Suprapubic skin (tissue), 4 donors: ENCODE measurements at regions not wholly inside any gene's neighbourhood (a gene's known extent, or its start where the extent isn't known, plus 50 kb on each side); places are given as distances from the start of the nearest gene placed in this dataset.

Experiments used
- DNase-seq, 2 donors: peaks; one replicate each; pipeline ENCODE4 v3.0.0-alpha.2; 2019; ENCODE audit warnings: low spot score in 2 of 2
- H3K27ac ChIP-seq: fragments of 200-600 bp; sonication (generic); one replicate; pipeline ENCODE4 v1.5.1; 2019
- H3K27me3 ChIP-seq: fragments of 200-600 bp; sonication (generic); one replicate; pipeline ENCODE4 v1.5.1; 2019
- H3K36me3 ChIP-seq: fragments of 200-600 bp; sonication (generic); one replicate; pipeline ENCODE4 v1.5.1; 2019
- H3K4me1 ChIP-seq: fragments of 200-600 bp; sonication (generic); one replicate; pipeline ENCODE4 v1.5.1; 2019
- H3K4me3 ChIP-seq: fragments of 200-600 bp; sonication (generic); one replicate; pipeline ENCODE4 v1.5.1; 2019; ENCODE audit warnings: mild to moderate bottlenecking
- H3K9me3 ChIP-seq: fragments of 200-600 bp; sonication (generic); one replicate; pipeline ENCODE4 v1.5.1; 2019
- CTCF ChIP-seq, 2 donors: fragments of 200-600 bp in 1 of 2; fragments of 450-650 bp in 1 of 2; sonication (generic) in 1 of 2; IDR thresholded peaks; one replicate each; pipeline ENCODE4 v1.5.1; 2016 to 2019; ENCODE audit warnings: antibody characterized with exemption in 2 of 2, mild to moderate bottlenecking in 1 of 2, moderate library complexity in 1 of 2
- EP300 ChIP-seq: sonication (generic); formaldehyde crosslinking; IDR thresholded peaks from one replicate; pipeline ENCODE4 v1.6.1; 2017; ENCODE audit warnings: antibody characterized with exemption
- POLR2A ChIP-seq, 2 donors: fragments of 450-650 bp; IDR thresholded peaks; one replicate each; pipeline ENCODE4 v1.6.1; 2017; ENCODE audit warnings: antibody characterized with exemption in 2 of 2, mild to moderate bottlenecking in 2 of 2, moderate library complexity in 2 of 2
- POLR2AphosphoS5 ChIP-seq, 3 donors: sonication (generic); formaldehyde crosslinking; IDR thresholded peaks; one replicate each; pipeline ENCODE4 v1.6.1; 2017; ENCODE audit warnings: antibody characterized with exemption in 3 of 3
- WGBS: methylation state at CpG from one replicate; pipeline ENCODE4 v1.1.5; 2018; 5-methylcytosine and 5-hydroxymethylcytosine counted together

DNA sequence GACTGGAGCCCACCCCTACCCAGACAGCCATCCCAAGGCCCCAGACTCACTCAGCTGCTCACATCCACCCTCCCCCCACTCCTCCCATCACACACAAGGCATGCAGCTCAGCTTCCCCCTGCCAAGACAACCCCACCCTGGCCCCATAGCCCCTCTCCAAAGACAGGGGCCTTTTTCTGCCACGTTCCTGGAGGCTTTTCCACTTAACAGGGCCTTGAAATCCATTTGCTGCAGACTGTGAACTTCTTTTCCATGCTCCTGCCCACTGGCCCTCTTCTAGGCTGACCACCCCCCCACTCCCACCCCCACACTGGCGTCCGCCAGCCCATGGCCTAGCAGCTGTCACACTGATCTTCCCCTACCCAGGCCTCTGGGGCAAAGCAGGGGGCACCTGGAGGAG, 76.0 kb downstream of the PJA1 start:
- H3K36me3 ChIP-seq, result no peaks in the 10 kb centered on the region
- no peak overlapping the region for H3K4me3 ChIP-seq
- DNase-seq, result no peak
- no peaks in the 10 kb centered on the region for H3K9me3 ChIP-seq
- no peak for TF ChIP-seq CTCF (IDR thresholded peaks at IDR 0.05)
- no peak for TF ChIP-seq POLR2AphosphoS5 (IDR thresholded peaks at IDR 0.05)
- no peak for TF ChIP-seq EP300
- TF ChIP-seq POLR2A (IDR thresholded peaks at IDR 0.05), result no peak
- 75% methylated on average over 3 of the region's 3 CpGs for WGBS
- no peaks in the 10 kb centered on the region for H3K27me3 ChIP-seq
- no peaks in the 10 kb centered on the region for H3K4me1 ChIP-seq
- H3K27ac ChIP-seq, result no peak overlapping the region

DNA sequence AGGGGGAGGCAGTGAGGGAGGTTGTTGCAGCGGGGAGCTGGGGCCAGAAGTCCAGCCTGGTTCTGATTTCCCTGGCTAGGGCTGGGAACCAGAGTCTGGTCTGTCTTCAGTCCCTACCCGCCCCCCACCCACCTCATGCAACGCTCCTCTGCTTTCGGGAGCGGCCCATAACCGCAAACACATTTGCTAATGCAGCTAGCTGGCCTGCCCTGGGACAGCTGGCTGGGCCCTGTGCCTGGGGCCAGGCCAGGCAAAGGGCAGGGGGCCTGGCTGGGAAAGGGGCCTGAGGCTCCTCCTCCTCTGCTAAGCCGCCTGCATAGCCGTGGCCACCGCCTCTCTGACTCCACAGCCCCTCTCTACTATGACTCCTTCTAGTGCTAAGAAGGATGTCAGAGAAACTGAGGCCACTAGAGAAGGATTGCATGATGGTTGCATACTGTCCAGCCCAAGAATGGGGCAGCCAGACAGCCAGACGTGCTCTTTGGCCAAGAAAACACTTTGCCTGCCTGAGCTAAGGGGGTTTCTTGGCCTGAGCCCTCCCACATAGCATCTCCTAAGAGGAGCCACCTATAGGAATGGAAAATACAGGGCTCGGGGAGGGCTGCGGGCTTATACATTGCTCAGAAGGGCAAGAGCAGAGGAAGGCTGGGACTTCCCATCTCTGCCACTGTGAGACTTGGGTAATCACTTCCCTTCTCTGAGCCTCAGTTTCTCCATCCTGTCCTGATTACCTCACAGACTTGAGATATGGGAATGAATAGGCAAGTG, 76.9 kb downstream of the PJA1 start:
- H3K4me3 ChIP-seq, result no peak overlapping the region
- H3K9me3 ChIP-seq, result no peaks in the 10 kb centered on the region
- WGBS, result 75% methylated on average over 2 of the region's 12 CpGs
- H3K27me3 ChIP-seq, result no peaks in the 10 kb centered on the region
- no peaks in the 10 kb centered on the region for H3K4me1 ChIP-seq
- TF ChIP-seq POLR2A (IDR thresholded peaks at IDR 0.05), result no peak
- TF ChIP-seq CTCF (IDR thresholded peaks at IDR 0.05), result no peak
- no peak for TF ChIP-seq POLR2AphosphoS5 (IDR thresholded peaks at IDR 0.05)
- no peak for TF ChIP-seq EP300
- no peak for DNase-seq
- H3K27ac ChIP-seq, result no peak overlapping the region
- no peaks in the 10 kb centered on the region for H3K36me3 ChIP-seq

GRCh38 chrX:69085826-69086225, 79.4 kb downstream of the PJA1 start:
- Histone ChIP-seq H3K4me1 (peaks cover 6% of the 10 kb centered on the region), H3K9me3 (no peaks in the 10 kb centered on the region), H3K27ac (no peak overlapping the region), H3K4me3 (no peak overlapping the region), H3K27me3 (no peaks in the 10 kb centered on the region), H3K36me3 (no peaks in the 10 kb centered on the region)
- TF ChIP-seq POLR2A (IDR thresholded peaks at IDR 0.05), result no peak
- 59% methylated on average over 4 of the region's 4 CpGs for WGBS
- DNase-seq, result no peak

DNA sequence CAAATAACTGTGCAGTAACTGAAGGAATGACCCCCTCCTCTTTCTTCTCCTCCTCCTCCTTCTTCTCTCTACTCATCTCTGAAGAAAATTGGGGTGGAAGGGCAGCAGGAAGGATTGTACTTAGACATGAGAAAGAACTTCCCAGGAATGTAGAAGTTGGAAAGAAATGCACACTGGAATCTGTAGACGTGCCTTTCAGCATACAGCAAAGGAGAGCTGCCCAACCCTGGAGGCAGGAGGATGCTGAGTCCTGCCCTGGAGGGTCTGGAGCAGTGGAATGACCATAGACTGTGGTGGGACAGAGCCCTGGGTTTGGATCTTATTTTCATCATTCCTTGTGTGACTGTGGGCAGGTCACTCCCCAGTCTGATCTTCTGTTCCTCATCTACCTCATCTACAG, 80.1 kb downstream of the PJA1 start:
- no peak overlapping the region for H3K27ac ChIP-seq
- no peaks in the 10 kb centered on the region for H3K36me3 ChIP-seq
- TF ChIP-seq POLR2A (IDR thresholded peaks at IDR 0.05) (no peak), EP300 (no peak), CTCF (IDR thresholded peaks at IDR 0.05) (no peak)
- 29% methylated on average over 1 of the region's 1 CpG for WGBS
- no peak for DNase-seq
- H3K4me3 ChIP-seq, result no peak overlapping the region
- no peaks in the 10 kb centered on the region for H3K9me3 ChIP-seq
- peaks cover 6% of the 10 kb centered on the region for H3K4me1 ChIP-seq
- H3K27me3 ChIP-seq, result no peaks in the 10 kb centered on the region

- Histone ChIP-seq H3K9me3 (no peaks in the 10 kb centered on the region), H3K36me3 (no peaks in the 10 kb centered on the region), H3K27ac (no peak overlapping the region), H3K4me1 (peaks cover 6% of the 10 kb centered on the region), H3K27me3 (no peaks in the 10 kb centered on the region), H3K4me3 (no peak overlapping the region)
- WGBS, result 60% methylated on average over 4 of the region's 4 CpGs
- no peak for TF ChIP-seq POLR2A (IDR thresholded peaks at IDR 0.05)
- TF ChIP-seq CTCF (IDR thresholded peaks at IDR 0.05), result no peak
- no peak for TF ChIP-seq POLR2AphosphoS5 (IDR thresholded peaks at IDR 0.05)
- no peak for TF ChIP-seq EP300
- no peak for DNase-seq
These were observed 81.5 kb downstream of the PJA1 start for GRCh38 chrX:69083801-69084200.

- DNase-seq, result no peak
- Histone ChIP-seq H3K9me3 (no peaks in the 10 kb centered on the region), H3K4me1 (peaks cover 6% of the 10 kb centered on the region), H3K27me3 (no peaks in the 10 kb centered on the region), H3K27ac (no peak overlapping the region), H3K36me3 (no peaks in the 10 kb centered on the region), H3K4me3 (no peak overlapping the region)
- 79% methylated on average over 3 of the region's 3 CpGs for WGBS
- TF ChIP-seq POLR2A (IDR thresholded peaks at IDR 0.05) (no peak), CTCF (IDR thresholded peaks at IDR 0.05) (no peak), EP300 (no peak), POLR2AphosphoS5 (IDR thresholded peaks at IDR 0.05) (no peak)
These were observed 81.9 kb downstream of the PJA1 start for GRCh38 chrX:69083361-69083760.
